ENCODE measurements at regions not wholly inside any gene's neighbourhood (a gene's known extent, or its start where the extent isn't known, plus 50 kb on each side); places are given as distances from the start of the nearest gene placed in this dataset.

- TF ChIP-seq LARP7 (IDR thresholded peaks at IDR 0.05) (no peak), HDAC2 (IDR thresholded peaks at IDR 0.05) (no peak), CEBPB (IDR thresholded peaks at IDR 0.05; ENCODE audit: borderline replicate concordance in 1 of 2, low read depth in 2 of 2, low read length in 2 of 2) (no peak), NRF1 (conservative IDR thresholded peaks at IDR 0.05; ENCODE audit: low read depth, low read length) (no peak), CTCF (IDR thresholded peaks at IDR 0.05 in 2 of 3, conservative IDR thresholded peaks at IDR 0.05 in 1 of 3; ENCODE audit: control insufficient read depth in 2 of 3, extremely low read depth in 1 of 3, insufficient read depth in 1 of 3, low read depth in 3 of 3, low read length in 3 of 3) (no peak), POLR2AphosphoS5 (IDR thresholded peaks at IDR 0.05; ENCODE audit: low read length) (no peak), YY1 (IDR thresholded peaks at IDR 0.05; ENCODE audit: low read depth, low read length) (no peak), ZNF622 (IDR thresholded peaks at IDR 0.05) (no peak), EZH2 (IDR thresholded peaks at IDR 0.05; ENCODE audit: borderline replicate concordance, control insufficient read depth, low read depth, low read length) (no peak), IKZF1 (conservative IDR thresholded peaks at IDR 0.05) (no peak), MXI1 (IDR thresholded peaks at IDR 0.05; ENCODE audit: low read depth, low read length) (no peak), MAX (IDR thresholded peaks at IDR 0.05; ENCODE audit: low read depth, low read length) (no peak), POLR2A (IDR thresholded peaks at IDR 0.05; ENCODE audit: low read depth, low read length) (no peak), TARDBP (IDR thresholded peaks at IDR 0.05; ENCODE audit: borderline replicate concordance) (no peak)
Observed at GRCh38 chr5:138664276-138664943, 88.8 kb upstream of the CTNNA1 start.

Data from GM12878 (cell line).